Skeletal muscle cell (primary cell): ENCODE measurements at regions not wholly inside any gene's neighbourhood (a gene's known extent, or its start where the extent isn't known, plus 50 kb on each side); places are given as distances from the start of the nearest gene placed in this dataset.
"Not testable (repeated sequence)": the region's sequence is repeated elsewhere in the genome, so short reads cannot be mapped to it uniquely, and the experiment has no call there.

Source experiments
- DNase-seq: peaks from one replicate; pipeline ENCODE4 v3.0.0-alpha.2; 2010; ENCODE audit warnings: low read depth
- H3K4me3 ChIP-seq: 2 replicates; pipeline ENCODE4 v1.5.1; 2011; ENCODE audit warnings: low read depth, mild to moderate bottlenecking, control low read depth, low read length, moderate library complexity

DNA sequence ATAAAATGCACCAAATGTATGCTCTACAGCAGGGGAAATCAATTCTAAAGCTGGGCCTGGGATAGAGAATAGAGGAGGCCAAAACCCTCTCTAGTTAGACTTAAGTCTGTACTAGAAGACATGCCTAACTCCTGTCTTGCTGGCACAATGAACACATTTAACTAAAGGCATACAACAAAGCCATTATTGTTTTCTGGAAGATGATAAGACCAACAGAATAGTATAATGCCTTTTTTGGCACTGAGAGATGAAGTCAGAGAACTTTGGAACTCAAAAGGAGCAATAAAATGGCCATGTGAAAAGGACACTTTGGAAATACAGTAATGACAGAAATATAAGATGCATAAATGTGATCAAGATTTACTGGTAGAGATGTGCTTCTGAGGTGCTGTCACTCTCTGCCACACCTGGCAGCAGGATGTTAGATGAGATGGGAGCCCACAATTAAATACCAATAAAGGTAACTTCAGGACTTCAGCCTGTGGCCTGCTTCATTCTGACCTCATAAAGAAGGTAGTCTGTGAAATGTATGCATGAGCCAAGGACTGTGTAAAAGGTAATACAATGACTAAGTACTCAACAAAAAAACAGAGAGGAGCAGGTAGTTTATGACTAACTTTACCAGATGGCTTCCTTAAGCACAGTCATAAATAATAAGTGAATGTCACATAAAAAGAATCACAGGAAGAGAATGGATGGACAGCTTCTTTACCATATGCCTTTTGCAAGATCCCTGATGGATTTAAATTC is 333.4 kb downstream of the BCKDHB start:
- no peak overlapping the region for H3K4me3 ChIP-seq
- no peak for DNase-seq

DNA sequence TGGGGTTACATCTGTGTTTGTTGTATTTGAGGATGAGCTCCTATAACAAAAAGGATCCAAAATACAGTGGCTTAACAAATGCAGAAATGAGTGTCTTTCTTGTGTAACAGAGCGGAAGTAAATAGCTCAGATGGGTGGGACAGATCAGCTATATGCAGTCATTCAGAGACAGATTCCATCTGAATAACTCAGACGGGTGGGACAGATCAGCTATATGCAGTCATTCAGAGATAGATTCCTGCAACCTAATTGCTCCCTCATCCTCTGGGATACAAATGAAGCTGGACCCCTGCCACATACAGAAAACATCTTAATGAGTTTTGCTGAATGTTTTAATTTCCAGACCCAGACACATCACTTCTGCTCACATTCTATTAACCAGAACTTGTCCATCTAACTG is 332.3 kb downstream of the BCKDHB start:
- H3K4me3 ChIP-seq: no peak overlapping the region
- peak; percentile 70 for DNase-seq

- H3K4me3 ChIP-seq: no peak overlapping the region
- no peak for DNase-seq
These were observed 331.3 kb downstream of the BCKDHB start for GRCh38 chr6:80437801-80438200.

DNA sequence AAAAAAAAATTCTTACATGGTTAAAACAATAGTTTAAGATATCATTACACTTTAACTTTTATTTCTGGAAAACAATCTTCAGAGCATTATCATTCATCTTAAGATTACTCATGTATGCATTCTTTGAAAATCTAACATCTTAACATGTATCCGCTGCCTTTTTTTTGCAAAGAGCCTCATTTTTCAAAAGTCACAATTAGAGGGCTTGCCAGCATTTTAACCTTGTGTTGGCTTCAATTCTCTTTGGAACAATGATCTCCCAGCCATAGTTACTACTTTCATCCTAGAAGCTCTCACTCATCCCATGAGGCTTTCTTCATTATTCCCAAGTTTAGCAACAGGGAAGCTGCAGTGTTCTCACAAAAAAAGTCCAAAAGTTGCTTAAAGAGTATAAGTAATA is 330.8 kb downstream of the BCKDHB start:
- no peak for DNase-seq
- H3K4me3 ChIP-seq: no peak overlapping the region

DNA sequence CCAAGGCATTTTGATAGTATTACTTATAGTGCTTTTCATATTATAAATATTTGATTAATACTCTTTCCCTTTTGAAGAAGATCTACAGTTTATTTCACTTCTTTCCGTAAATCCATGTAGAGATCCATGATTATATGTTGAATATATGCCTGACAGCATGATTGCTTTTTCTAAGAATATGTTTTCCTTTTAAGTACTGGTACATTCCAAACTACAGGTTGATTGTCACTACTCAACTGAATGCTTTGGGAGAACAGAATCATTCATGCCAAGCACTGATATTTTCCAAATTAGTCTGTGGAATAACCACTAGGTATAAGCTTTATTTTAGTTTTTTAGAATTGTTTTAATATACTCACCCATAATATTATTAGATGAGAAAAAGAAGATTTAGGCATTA is 330.2 kb downstream of the BCKDHB start:
- no peak overlapping the region for H3K4me3 ChIP-seq
- DNase-seq: no peak

DNA sequence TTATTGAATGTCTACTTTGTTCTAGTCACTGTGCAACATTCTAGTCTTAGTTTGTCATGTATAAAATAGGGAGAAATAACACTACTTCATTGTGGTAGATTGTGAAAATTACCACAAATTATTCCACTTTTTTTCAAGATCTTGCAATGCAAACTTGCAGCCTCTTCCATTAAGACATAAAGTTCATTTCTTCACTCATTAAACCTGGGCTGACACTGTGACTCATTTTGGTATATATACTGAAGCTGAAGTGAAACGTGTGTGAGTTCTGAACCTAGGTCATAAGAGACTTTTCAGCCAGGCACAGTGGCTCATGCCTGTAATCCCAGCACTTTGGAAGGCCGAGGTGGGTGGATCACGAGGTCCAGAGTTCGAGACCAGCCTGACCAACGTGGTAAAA is 329.0 kb downstream of the BCKDHB start:
- DNase-seq: no peak
- no peak overlapping the region for H3K4me3 ChIP-seq

DNA sequence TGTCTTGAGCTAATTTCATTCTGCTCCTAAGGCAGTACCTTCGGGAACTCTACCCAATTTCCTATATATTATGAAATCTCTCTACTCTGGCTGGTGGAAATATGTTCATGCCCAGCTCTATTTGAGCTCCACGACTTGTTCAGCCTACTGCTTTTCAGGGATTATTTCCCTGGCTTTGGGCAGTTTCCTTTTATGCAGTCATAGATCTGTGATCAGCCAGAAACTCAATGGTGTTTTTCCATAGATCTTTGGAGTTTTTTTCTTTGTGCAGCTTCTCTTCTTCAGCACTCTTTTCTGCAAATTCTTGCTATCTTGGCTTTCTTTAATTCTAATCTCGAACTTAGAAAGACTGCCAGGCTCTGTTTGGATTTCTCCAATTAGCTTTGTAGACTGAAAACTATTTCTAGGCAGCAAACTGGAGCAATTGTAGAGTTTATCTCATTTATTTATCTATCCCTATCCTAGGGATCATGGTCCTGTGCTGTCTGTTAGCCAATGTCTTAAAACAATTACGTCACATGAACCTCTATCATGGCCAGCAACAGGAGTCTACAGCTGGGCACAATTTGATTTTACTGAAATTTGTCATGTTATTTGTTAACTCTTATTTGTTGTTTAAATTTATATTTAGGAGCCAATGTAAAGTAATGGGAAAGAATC is 328.4 kb downstream of the BCKDHB start:
- no peak for DNase-seq
- H3K4me3 ChIP-seq: no peak overlapping the region

- DNase-seq: no peak
- H3K4me3 ChIP-seq: no peak overlapping the region
These were observed 327.2 kb downstream of the BCKDHB start for GRCh38 chr6:80433673-80434025.

DNA sequence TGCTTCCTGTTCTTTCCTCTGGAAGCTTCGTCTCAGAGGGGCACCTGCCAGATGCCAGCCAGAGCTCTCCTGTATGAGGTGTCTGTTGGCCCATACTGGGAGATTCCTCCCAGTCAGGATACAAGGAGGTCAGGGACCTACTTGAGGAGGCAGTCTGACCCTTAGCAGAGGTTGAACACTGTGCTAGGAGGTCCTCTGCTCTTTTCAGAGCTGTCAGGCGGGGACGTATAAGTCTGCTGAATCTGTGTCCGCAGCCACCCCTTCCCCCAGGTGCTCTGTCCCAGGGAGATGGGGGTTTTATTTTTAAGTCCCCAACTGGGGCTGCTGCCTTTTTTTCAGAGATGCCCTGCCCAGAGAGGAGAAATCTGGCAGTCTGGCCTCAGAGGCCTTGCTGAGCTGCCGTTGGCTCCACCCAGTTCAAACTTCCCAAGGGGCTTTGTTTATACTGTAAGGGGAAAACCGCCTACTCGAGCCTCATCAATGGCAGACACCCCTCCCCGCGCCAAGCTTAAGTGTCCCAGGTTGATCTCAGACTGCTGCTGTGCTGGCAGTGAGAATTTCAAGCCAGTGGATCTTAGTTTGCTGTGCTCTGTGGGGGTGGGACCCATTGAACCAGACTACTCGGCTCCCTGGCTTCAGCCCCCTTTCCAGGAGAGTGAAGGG is 326.7 kb downstream of the BCKDHB start:
- no peak overlapping the region for H3K4me3 ChIP-seq
- DNase-seq: no peak

DNA sequence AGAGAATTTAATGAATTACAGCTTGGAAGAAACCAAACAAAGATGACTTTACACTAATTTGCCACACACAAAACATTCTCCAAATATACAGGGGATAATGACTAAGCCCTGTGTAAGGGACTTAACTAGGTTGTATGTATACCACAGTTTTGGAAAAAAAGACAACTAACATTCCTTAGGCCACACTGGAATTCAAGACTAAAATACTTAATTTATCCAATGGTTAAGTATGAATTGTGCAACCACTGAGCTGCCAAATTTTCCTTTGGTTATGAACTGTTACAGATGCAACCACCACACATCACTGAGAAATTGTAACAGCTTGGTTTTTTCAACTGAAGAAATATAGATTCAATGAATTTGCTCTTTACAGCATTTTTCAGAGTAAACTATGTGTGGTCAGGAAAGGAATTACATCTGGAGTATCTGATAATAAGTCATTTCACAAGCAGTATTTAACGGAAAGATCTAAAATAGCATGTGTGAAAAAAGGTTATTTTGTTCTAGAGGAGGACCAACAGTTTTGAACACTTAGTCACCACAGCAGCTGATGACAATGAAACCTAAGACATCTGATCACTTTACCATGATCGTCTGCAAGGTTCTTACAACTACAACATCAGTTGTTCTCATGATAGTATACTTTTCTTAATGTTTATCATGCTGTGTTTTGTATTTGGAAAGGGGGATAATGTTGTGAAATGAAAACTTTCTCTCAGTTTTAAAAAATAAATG is 318.8 kb downstream of the BCKDHB start:
- H3K4me3 ChIP-seq: no peak overlapping the region
- peak; percentile 93 for DNase-seq

DNA sequence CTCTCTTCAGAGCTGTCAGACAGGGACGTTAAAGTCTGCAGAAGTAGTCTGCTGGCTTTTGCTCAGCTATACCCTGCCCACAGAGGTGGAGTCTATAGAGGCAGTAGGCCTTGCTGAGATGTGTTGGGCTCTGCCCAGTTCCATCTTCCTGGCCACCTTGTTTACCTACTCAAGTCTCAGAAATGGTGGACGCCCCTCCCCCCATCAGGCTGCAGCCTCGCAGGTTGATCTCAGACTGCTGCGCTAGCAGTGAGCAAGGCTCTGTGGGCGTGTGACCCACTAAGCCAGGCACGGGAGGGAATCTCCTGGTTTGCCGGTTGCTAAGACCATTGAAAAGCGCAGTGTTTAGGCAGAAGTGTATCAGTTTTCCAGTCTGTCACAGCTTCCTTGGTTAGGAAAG is 305.0 kb downstream of the BCKDHB start:
- no peak overlapping the region for H3K4me3 ChIP-seq
- no peak for DNase-seq

GRCh38 chr6:80407976-80408375 is 301.5 kb downstream of the BCKDHB start:
- DNase-seq, H3K4me3 ChIP-seq: not testable (repeated sequence)

DNA sequence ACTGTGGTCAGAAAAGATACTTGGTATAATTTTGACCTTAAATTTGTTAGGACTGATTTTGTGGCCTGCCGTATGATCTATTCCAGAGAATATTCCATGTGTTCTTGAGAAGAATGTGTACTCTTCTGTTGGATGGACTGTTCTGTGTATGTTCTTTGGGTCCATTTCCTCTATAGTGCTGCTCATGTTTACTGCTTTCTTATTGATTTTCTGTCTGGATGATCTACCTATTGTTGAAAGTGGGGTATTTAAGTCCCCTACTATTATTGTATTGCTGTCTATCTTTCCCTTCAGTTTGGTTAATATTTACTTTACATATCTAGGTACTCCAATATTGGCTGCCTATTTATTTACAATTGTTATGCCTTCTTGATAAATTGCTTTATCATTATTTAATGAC is 298.4 kb downstream of the BCKDHB start:
- DNase-seq: no peak
- H3K4me3 ChIP-seq: no peak overlapping the region

- DNase-seq: no peak
- no peak overlapping the region for H3K4me3 ChIP-seq
These were observed 296.9 kb downstream of the BCKDHB start for GRCh38 chr6:80403365-80403764.

GRCh38 chr6:80402266-80402665 is 295.8 kb downstream of the BCKDHB start:
- no peak for DNase-seq
- no peak overlapping the region for H3K4me3 ChIP-seq
